ENCODE measurements at regions not wholly inside any gene's neighbourhood (a gene's known extent, or its start where the extent isn't known, plus 50 kb on each side); places are given as distances from the start of the nearest gene placed in this dataset.

GRCh38 chr4:119930546-119930945 is 136.1 kb downstream of the MAD2L1 start:
- TF ChIP-seq EZH2 (IDR thresholded peaks at IDR 0.05; ENCODE audit: low read length, missing control alignments): no peak
- TF ChIP-seq, protein P1, sequence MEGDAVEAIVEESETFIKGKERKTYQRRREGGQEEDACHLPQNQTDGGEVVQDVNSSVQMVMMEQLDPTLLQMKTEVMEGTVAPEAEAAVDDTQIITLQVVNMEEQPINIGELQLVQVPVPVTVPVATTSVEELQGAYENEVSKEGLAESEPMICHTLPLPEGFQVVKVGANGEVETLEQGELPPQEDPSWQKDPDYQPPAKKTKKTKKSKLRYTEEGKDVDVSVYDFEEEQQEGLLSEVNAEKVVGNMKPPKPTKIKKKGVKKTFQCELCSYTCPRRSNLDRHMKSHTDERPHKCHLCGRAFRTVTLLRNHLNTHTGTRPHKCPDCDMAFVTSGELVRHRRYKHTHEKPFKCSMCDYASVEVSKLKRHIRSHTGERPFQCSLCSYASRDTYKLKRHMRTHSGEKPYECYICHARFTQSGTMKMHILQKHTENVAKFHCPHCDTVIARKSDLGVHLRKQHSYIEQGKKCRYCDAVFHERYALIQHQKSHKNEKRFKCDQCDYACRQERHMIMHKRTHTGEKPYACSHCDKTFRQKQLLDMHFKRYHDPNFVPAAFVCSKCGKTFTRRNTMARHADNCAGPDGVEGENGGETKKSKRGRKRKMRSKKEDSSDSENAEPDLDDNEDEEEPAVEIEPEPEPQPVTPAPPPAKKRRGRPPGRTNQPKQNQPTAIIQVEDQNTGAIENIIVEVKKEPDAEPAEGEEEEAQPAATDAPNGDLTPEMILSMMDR (conservative IDR thresholded peaks at IDR 0.05 in 1 of 2, IDR thresholded peaks at IDR 0.05 in 1 of 2; ENCODE audit: low read depth in 1 of 2, low read length in 2 of 2): no peak

All from fibroblast of lung (primary cell).